ENCODE measurements at regions not wholly inside any gene's neighbourhood (a gene's known extent, or its start where the extent isn't known, plus 50 kb on each side); places are given as distances from the start of the nearest gene placed in this dataset.

GRCh38 chr4:184934184-184934583 lies 84.1 kb upstream of the HELT start:
- TF ChIP-seq CTCF (IDR thresholded peaks at IDR 0.05) (no peak), POLR2A (IDR thresholded peaks at IDR 0.05) (no peak)
